PC-9 (cell line): ENCODE measurements at regions not wholly inside any gene's neighbourhood (a gene's known extent, or its start where the extent isn't known, plus 50 kb on each side); places are given as distances from the start of the nearest gene placed in this dataset.
"Not testable (repeated sequence)": the region's sequence is repeated elsewhere in the genome, so short reads cannot be mapped to it uniquely, and the experiment has no call there.

Source experiments
- BruUV-seq: library from RNA; stranded (reverse); fragments of 400-500 nt; replicated peaks from 2 replicates; lab custom pipeline; 2021; lab: Mats Ljungman, UMichigan
- CTCF ChIA-PET: fragments of 300-600 bp; sonication (Branson Sonifier 250); formaldehyde crosslinking; loops from one replicate; lab custom pipeline; 2022; ENCODE audit warnings: antibody characterized with exemption; lab: Charles Lee
- POLR2A ChIA-PET: fragments of 300-600 bp; sonication (Branson Sonifier 250); formaldehyde crosslinking; loops from one replicate; lab custom pipeline; 2022; ENCODE audit warnings: antibody characterized with exemption; ENCODE audit not compliant: unreplicated experiment; lab: Charles Lee
- DNase-seq, 2 experiments: peaks; one replicate each; pipeline versions ENCODE4 v3.0.0 to v3.0.0-alpha.2; 2015 to 2022; ENCODE audit warnings: mixed read lengths in 1 of 2
- H2AFZ ChIP-seq: fragments of 200-600 bp; sonication (generic); 2 replicates; pipeline ENCODE4 v1.8.1; 2017; ENCODE audit warnings: antibody characterized with exemption
- H3F3A ChIP-seq: fragments of 200-600 bp; sonication (generic); 2 replicates; pipeline ENCODE4 v1.8.1; 2017; ENCODE audit warnings: antibody characterized with exemption, mild to moderate bottlenecking, low read depth; ENCODE audit not compliant: insufficient read depth
- H3K27ac ChIP-seq: fragments of 200-600 bp; sonication (generic); 2 replicates; pipeline ENCODE4 v1.6.1; 2016; ENCODE audit warnings: mixed run types
- H3K27me3 ChIP-seq: fragments of 200-600 bp; sonication (generic); 2 replicates; pipeline ENCODE4 v1.6.1; 2016; ENCODE audit warnings: low read depth, mixed run types; ENCODE audit not compliant: insufficient read depth
- H3K36me3 ChIP-seq: fragments of 200-600 bp; sonication (generic); 2 replicates; pipeline ENCODE4 v1.6.1; 2016; ENCODE audit warnings: low read depth, mixed run types
- H3K4me1 ChIP-seq: fragments of 200-600 bp; sonication (generic); replicated peaks from 2 replicates; pipeline ENCODE4 v1.6.1; 2016; ENCODE audit warnings: mixed run types; ENCODE audit not compliant: insufficient read depth
- H3K4me2 ChIP-seq: fragments of 200-600 bp; sonication (generic); 2 replicates; pipeline ENCODE4 v1.6.1; 2017; ENCODE audit warnings: mixed run types
- H3K4me3 ChIP-seq: fragments of 200-600 bp; sonication (generic); 2 replicates; pipeline ENCODE4 v1.6.1; 2016; ENCODE audit warnings: mixed run types
- H3K79me2 ChIP-seq: fragments of 200-600 bp; sonication (generic); 2 replicates; pipeline ENCODE4 v1.6.1; 2017; ENCODE audit warnings: low read depth, mixed run types
- H3K9me2 ChIP-seq: fragments of 200-600 bp; sonication (generic); 2 replicates; pipeline ENCODE4 v1.8.1; 2017; ENCODE audit warnings: mild to moderate bottlenecking; ENCODE audit not compliant: insufficient read depth
- H3K9me3 ChIP-seq: fragments of 200-600 bp; sonication (generic); 2 replicates; pipeline ENCODE4 v1.8.1; 2016; ENCODE audit warnings: low read depth; ENCODE audit not compliant: insufficient read depth
- H4K20me1 ChIP-seq: fragments of 200-600 bp; sonication (generic); 2 replicates; pipeline ENCODE4 v1.8.1; 2017; ENCODE audit not compliant: insufficient read depth
- EZH2 ChIP-seq: fragments of 200-600 bp; sonication (generic); IDR thresholded peaks from 2 replicates; pipeline ENCODE4 v1.8.0; 2017; ENCODE audit warnings: antibody characterized with exemption, low read depth
- intact Hi-C: fragments of 100-400 bp; cut with micrococcal nuclease; formaldehyde crosslinking; loops from one replicate; pipeline ENCODE4 v1.10.0; 2022; ENCODE audit not compliant: unreplicated experiment
- TF ChIP-seq, protein P1 (sequence below): fragments of 200-600 bp; sonication (generic); conservative IDR thresholded peaks from 2 replicates; pipeline ENCODE4 v1.6.1; 2017; ENCODE audit warnings: mixed run types, antibody characterized with exemption, mild to moderate bottlenecking, moderate library complexity

DNA sequence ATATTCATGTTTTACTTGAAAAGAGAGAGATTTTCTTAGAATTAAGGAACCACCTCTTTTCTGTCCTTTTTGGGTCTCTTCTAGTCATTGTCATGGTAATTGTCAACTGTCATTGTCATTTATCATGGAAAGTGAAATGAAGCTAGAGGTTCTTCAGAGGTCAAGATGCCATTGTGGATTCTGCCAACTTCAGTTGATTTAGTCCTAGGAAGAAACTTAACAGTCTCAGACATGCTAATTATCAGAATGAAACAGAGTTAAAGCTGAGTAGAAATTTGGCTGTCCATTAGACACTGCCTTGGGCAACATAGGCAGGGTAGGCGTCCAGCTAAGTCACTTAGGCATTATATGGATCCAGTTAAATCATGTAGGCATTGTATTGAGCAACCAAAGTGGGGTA, 796.1 kb upstream of the ADGRL3 start:
- ChIA-PET POLR2A (no interaction called here), CTCF (no interaction called here)
- no peaks in the 10 kb centered on the region for H4K20me1 ChIP-seq
- H3F3A ChIP-seq, result no peaks in the 10 kb centered on the region
- TF ChIP-seq, protein P1, sequence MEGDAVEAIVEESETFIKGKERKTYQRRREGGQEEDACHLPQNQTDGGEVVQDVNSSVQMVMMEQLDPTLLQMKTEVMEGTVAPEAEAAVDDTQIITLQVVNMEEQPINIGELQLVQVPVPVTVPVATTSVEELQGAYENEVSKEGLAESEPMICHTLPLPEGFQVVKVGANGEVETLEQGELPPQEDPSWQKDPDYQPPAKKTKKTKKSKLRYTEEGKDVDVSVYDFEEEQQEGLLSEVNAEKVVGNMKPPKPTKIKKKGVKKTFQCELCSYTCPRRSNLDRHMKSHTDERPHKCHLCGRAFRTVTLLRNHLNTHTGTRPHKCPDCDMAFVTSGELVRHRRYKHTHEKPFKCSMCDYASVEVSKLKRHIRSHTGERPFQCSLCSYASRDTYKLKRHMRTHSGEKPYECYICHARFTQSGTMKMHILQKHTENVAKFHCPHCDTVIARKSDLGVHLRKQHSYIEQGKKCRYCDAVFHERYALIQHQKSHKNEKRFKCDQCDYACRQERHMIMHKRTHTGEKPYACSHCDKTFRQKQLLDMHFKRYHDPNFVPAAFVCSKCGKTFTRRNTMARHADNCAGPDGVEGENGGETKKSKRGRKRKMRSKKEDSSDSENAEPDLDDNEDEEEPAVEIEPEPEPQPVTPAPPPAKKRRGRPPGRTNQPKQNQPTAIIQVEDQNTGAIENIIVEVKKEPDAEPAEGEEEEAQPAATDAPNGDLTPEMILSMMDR, result no peak
- TF ChIP-seq EZH2, result no peak
- no peak overlapping the region for H3K4me3 ChIP-seq
- H2AFZ ChIP-seq, result no peak overlapping the region
- no peaks in the 10 kb centered on the region for H3K9me3 ChIP-seq
- H3K79me2 ChIP-seq, result no peaks in the 10 kb centered on the region
- H3K9me2 ChIP-seq, result no peaks in the 10 kb centered on the region
- no peaks in the 10 kb centered on the region for H3K36me3 ChIP-seq
- no TSS peak for BruUV-seq
- intact Hi-C loops, result no loop called here
- H3K27me3 ChIP-seq, result no peaks in the 10 kb centered on the region
- H3K4me2 ChIP-seq, result no peak overlapping the region
- H3K4me1 ChIP-seq, result no peaks in the 10 kb centered on the region
- DNase-seq, result no peak
- H3K27ac ChIP-seq, result no peak overlapping the region

DNA sequence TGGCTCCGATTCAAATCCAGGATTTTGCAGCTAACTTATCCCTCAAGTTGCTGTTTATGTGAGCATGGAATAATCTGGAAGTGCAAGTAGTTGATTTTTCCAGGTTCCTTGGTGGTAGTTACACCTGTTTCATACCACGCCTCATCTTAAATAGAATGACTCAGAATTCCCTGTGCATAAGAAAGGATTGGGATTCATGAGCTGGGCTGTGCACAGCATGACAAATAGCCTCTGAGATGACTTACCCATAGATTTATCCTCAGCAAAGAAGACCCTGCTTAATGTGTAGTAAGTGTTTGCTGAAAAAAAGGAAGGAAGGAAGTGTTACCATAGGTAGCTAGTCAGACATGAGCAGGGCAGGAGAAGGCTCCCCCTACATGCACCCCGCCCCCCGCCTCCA, 777.7 kb upstream of the ADGRL3 start:
- CTCF ChIA-PET, result no interaction called here
- H3K36me3 ChIP-seq, result no peaks in the 10 kb centered on the region
- no TSS peak for BruUV-seq
- H3K27me3 ChIP-seq, result no peaks in the 10 kb centered on the region
- POLR2A ChIA-PET, result no interaction called here
- H4K20me1 ChIP-seq, result no peaks in the 10 kb centered on the region
- no peak overlapping the region for H3K27ac ChIP-seq
- no peaks in the 10 kb centered on the region for H3K79me2 ChIP-seq
- intact Hi-C loops, result no loop called here
- H3K4me3 ChIP-seq, result no peak overlapping the region
- TF ChIP-seq, protein P1, result no peak
- no peak for TF ChIP-seq EZH2
- H3K4me1 ChIP-seq, result no peaks in the 10 kb centered on the region
- H3K9me3 ChIP-seq, result no peaks in the 10 kb centered on the region
- H3F3A ChIP-seq, result no peaks in the 10 kb centered on the region
- no peak overlapping the region for H2AFZ ChIP-seq
- DNase-seq, result no peak
- H3K9me2 ChIP-seq, result no peaks in the 10 kb centered on the region
- H3K4me2 ChIP-seq, result no peak overlapping the region

DNA sequence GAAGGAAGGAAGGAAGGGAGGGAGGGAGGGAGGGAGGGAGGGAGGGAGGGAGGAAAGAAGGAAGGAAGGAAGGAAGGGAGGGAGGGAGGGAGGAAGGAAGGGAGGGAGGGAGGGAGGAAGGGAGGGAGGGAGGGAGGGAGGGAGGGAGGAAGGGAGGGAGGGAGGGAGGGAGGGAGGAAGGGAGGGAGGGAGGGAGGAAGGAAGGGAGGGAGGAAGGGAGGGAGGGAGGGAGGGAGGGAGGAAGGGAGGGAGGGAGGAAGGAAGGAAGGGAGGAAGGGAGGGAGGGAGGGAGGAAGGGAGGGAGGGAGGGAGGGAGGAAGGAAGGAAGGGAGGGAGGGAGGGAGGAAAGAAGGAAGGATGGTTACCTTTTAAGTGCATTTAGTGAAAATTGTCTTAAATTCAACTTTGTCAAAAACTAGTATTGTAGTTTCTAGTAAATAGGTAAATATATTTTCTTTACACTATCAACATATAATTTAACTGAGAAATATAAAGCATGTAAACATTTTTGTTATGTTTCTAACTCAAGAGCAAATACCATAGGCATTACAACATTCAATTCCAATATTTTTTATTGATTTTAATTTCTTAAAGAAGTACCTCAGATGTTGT, 776.4 kb upstream of the ADGRL3 start:
- POLR2A ChIA-PET, H3K36me3 ChIP-seq, H4K20me1 ChIP-seq, H3K4me1 ChIP-seq, DNase-seq, CTCF ChIA-PET, H3K4me3 ChIP-seq, H3K79me2 ChIP-seq, BruUV-seq, H3K4me2 ChIP-seq, H3F3A ChIP-seq, H3K9me3 ChIP-seq, H2AFZ ChIP-seq, intact Hi-C loops, H3K27me3 ChIP-seq, H3K9me2 ChIP-seq, H3K27ac ChIP-seq: not testable (repeated sequence)

DNA sequence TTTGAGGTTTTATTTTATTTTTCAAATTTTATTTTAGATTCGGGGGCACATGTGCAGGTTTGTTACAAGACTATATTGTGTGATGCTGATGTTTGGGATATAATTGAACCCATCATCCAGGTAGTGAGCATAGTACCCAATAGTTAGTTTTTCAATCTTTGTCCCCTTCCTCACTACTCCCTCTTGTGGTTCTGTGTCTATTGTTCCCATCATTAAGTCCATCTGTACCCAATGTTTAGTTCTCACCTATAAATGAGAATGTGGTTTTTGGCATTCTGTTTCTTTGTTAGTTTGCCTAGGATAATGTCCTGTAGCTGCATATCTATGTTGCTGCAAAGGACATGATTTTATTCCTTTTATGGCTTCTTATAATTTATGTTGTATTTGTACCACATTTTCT, 767.2 kb upstream of the ADGRL3 start:
- H3K27ac ChIP-seq, result no peak overlapping the region
- no peak overlapping the region for H2AFZ ChIP-seq
- H3K36me3 ChIP-seq, result no peaks in the 10 kb centered on the region
- no peak overlapping the region for H3K4me2 ChIP-seq
- no peak overlapping the region for H3K4me3 ChIP-seq
- POLR2A ChIA-PET, result no interaction called here
- H3K27me3 ChIP-seq, result no peaks in the 10 kb centered on the region
- no peaks in the 10 kb centered on the region for H4K20me1 ChIP-seq
- H3K4me1 ChIP-seq, result no peaks in the 10 kb centered on the region
- H3K79me2 ChIP-seq, result no peaks in the 10 kb centered on the region
- no peaks in the 10 kb centered on the region for H3K9me2 ChIP-seq
- no TSS peak for BruUV-seq
- no peak for TF ChIP-seq EZH2
- TF ChIP-seq, protein P1, result no peak
- no peaks in the 10 kb centered on the region for H3F3A ChIP-seq
- CTCF ChIA-PET, result no interaction called here
- no peak for DNase-seq
- no peaks in the 10 kb centered on the region for H3K9me3 ChIP-seq
- intact Hi-C loops, result no loop called here
